ENCODE measurements at regions not wholly inside any gene's neighbourhood (a gene's known extent, or its start where the extent isn't known, plus 50 kb on each side); places are given as distances from the start of the nearest gene placed in this dataset.
"Not testable (repeated sequence)": the region's sequence is repeated elsewhere in the genome, so short reads cannot be mapped to it uniquely, and the experiment has no call there.

DNA sequence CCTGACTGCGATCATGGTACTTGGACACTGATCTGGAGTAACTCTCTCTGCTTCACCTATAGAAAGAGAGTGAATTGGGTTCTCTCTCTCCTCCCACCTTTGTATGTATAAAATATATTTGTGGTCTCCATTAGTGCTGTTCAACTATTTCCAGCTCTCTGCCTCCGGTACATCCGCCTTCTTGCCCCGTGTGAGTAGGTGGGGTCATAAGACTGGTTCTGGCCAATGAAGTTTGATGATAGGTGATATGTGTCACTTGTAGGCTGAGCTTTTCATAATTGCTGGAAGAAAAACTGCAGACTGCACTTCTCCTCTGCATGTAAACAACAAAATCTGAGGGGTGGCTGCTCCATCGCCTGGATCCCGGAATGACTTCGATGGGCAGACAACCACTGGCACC is 210.4 kb downstream of the EXOC5 start:
- Histone ChIP-seq H3K9me3 (no peaks in the 10 kb centered on the region), H3K36me3 (no peaks in the 10 kb centered on the region), H3K4me1 (no peaks in the 10 kb centered on the region), H3K27me3 (no peaks in the 10 kb centered on the region), H3K27ac (no peak overlapping the region), H3K4me3 (no peak overlapping the region)
- no peak for DNase-seq (ENCODE audit: low spot score in 2 of 2)
- TF ChIP-seq, protein P1, sequence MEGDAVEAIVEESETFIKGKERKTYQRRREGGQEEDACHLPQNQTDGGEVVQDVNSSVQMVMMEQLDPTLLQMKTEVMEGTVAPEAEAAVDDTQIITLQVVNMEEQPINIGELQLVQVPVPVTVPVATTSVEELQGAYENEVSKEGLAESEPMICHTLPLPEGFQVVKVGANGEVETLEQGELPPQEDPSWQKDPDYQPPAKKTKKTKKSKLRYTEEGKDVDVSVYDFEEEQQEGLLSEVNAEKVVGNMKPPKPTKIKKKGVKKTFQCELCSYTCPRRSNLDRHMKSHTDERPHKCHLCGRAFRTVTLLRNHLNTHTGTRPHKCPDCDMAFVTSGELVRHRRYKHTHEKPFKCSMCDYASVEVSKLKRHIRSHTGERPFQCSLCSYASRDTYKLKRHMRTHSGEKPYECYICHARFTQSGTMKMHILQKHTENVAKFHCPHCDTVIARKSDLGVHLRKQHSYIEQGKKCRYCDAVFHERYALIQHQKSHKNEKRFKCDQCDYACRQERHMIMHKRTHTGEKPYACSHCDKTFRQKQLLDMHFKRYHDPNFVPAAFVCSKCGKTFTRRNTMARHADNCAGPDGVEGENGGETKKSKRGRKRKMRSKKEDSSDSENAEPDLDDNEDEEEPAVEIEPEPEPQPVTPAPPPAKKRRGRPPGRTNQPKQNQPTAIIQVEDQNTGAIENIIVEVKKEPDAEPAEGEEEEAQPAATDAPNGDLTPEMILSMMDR (IDR thresholded peaks at IDR 0.05) = no peak
- intact Hi-C loops (cut with DNase I) = no loop called here

DNA sequence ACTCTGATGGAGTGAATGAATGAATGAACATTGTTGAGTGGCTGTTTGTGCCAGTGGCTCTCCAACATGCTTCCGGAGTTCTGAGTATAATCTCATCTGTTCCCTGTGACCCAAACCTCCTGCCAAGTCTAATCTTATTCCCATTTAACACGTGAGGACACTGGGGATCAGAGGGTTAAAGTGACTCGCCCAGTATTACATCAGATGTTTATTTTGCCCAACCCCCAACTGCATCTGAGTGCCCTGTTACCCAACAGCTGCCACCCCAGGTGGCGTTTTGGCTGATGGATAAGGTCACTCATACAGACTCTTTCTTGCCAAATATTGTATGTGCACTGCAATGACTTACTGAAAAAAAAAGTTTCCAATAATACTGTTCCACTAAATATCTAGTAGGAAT is 210.9 kb downstream of the EXOC5 start:
- Histone ChIP-seq H3K27me3 (no peaks in the 10 kb centered on the region), H3K27ac (no peak overlapping the region), H3K4me3 (no peak overlapping the region), H3K9me3 (no peaks in the 10 kb centered on the region), H3K4me1 (no peaks in the 10 kb centered on the region), H3K36me3 (no peaks in the 10 kb centered on the region)
- DNase-seq (ENCODE audit: low spot score in 2 of 2) = no peak
- intact Hi-C loops (cut with DNase I) = no loop called here
- TF ChIP-seq, protein P1 (IDR thresholded peaks at IDR 0.05) = no peak

DNA sequence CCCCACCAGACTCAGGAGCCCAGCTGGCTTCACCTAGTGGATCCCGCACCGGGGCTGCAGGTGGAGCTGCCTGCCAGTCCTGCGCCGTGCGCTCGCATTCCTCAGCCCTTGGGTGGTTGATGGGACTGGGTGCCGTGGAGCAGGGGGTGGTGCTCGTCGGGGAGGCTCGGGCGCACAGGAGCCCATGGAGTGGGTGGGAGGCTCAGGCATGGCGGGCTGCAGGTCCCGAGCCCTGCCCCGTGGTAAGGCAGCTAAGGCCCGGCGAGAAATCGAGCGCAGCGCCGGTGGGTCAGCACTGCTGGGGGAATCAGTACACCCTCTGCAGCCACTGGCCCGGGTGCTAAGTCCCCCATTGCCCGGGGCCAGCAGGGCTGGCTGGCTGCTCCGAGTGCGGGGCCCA is 212.2 kb downstream of the EXOC5 start:
- H3K9me3 ChIP-seq; H3K4me1 ChIP-seq; H3K4me3 ChIP-seq; intact Hi-C loops (cut with DNase I); DNase-seq (ENCODE audit: low spot score in 2 of 2); H3K36me3 ChIP-seq; H3K27ac ChIP-seq; H3K27me3 ChIP-seq: not testable (repeated sequence)

DNA sequence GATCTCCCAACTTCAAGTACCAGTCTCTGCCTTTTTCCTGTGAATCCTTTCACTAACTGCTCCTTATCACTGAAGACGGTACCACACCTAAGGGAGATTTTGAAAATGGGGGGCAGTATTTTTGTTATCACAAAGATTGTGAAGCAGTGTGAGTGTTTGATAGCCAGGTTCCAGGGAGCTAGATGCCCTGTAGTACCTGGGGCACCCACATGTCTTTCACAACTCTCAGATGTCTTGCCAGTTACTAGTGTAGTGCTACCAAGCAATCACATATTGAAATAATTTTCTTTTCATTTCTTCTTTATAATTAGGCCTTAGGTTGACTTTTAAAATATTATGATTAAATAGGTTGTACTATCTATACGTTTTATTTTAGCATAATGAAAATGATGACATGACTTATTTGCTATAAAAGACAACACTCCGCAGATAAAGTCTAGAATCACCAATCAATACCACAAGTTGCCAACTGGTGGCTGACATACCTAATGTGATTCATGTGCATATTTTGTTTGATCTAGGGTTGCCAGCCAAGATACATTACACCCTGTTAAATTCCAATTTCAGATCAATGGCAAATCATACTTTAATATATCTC is 215.9 kb downstream of the EXOC5 start:
- Histone ChIP-seq H3K9me3 (no peaks in the 10 kb centered on the region), H3K36me3 (no peaks in the 10 kb centered on the region), H3K4me3 (no peak overlapping the region), H3K4me1 (no peaks in the 10 kb centered on the region), H3K27ac (no peak overlapping the region), H3K27me3 (no peaks in the 10 kb centered on the region)
- no peak for DNase-seq (ENCODE audit: low spot score in 2 of 2)
- TF ChIP-seq, protein P1 (IDR thresholded peaks at IDR 0.05) = no peak
- intact Hi-C loops (cut with DNase I) = no loop called here

DNA sequence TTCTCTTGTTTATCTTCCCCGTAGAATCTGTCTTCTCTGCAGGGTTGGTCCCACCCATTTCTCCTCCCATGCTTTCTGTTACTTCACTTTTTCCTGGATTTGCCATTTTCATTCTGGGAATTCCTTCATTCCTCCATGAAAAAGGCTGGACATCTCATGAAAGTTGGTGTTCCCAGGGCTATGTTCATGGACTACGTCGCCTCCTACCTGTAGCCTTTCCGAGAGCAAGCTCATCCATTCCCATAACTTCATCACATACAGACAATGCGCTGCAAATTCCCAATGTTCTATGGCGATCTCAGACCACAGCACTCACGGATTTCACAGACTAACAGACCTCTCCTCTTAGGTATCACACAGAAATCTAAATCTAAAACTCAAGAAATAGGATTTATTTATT is 217.1 kb downstream of the EXOC5 start:
- H3K9me3 ChIP-seq = no peaks in the 10 kb centered on the region
- H3K4me1 ChIP-seq = no peaks in the 10 kb centered on the region
- H3K27me3 ChIP-seq = no peaks in the 10 kb centered on the region
- H3K27ac ChIP-seq = no peak overlapping the region
- intact Hi-C loops (cut with DNase I) = no loop called here
- no peak for DNase-seq (ENCODE audit: low spot score in 2 of 2)
- H3K36me3 ChIP-seq = no peaks in the 10 kb centered on the region
- TF ChIP-seq, protein P1 (IDR thresholded peaks at IDR 0.05) = no peak
- H3K4me3 ChIP-seq = no peak overlapping the region

DNA sequence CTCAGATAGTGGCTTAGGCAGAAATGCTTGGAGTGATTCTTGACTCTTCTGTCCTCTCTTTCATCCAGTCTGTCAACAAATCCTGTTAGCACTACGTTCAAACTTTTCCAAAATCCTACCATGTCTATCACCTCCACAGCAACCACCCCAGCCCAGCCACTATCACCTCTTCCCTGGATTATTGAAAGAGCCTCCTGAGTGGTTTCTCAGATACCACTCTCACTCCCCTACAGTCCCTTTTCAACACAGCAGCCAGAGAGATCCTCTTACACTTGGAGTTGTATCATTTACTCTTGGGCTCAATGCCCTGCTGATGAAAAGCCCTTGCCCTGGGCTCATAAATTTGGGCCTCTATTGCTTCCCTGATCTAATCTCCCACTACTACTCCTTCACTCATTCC is 218.9 kb downstream of the EXOC5 start:
- intact Hi-C loops (cut with DNase I) = no loop called here
- Histone ChIP-seq H3K9me3 (no peaks in the 10 kb centered on the region), H3K4me3 (no peak overlapping the region), H3K4me1 (no peaks in the 10 kb centered on the region), H3K27me3 (no peaks in the 10 kb centered on the region), H3K27ac (no peak overlapping the region), H3K36me3 (no peaks in the 10 kb centered on the region)
- TF ChIP-seq, protein P1 (IDR thresholded peaks at IDR 0.05) = no peak
- DNase-seq (ENCODE audit: low spot score in 2 of 2) = no peak
